ENCODE measurements at regions not wholly inside any gene's neighbourhood (a gene's known extent, or its start where the extent isn't known, plus 50 kb on each side); places are given as distances from the start of the nearest gene placed in this dataset.

DNA sequence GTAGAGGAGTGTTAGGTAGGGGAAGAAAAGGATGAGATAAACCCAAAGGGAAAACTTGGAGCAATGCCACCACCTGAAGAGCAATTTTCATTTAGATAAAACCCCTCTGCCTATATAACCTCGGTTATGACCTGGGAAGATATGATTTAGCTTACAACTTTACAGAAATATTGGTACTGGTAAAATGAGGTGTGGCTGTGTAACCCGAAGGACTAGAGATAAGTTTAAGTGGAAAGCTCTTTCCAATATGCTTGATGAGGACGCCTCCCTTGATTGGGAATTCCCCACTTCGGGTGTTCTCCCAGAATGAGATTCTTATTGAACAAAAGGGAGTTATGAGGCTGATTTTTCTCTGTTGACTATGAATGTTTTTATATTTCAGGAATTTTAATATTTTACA is 109.5 kb upstream of the CDK6 start:
- TF ChIP-seq, protein P1, sequence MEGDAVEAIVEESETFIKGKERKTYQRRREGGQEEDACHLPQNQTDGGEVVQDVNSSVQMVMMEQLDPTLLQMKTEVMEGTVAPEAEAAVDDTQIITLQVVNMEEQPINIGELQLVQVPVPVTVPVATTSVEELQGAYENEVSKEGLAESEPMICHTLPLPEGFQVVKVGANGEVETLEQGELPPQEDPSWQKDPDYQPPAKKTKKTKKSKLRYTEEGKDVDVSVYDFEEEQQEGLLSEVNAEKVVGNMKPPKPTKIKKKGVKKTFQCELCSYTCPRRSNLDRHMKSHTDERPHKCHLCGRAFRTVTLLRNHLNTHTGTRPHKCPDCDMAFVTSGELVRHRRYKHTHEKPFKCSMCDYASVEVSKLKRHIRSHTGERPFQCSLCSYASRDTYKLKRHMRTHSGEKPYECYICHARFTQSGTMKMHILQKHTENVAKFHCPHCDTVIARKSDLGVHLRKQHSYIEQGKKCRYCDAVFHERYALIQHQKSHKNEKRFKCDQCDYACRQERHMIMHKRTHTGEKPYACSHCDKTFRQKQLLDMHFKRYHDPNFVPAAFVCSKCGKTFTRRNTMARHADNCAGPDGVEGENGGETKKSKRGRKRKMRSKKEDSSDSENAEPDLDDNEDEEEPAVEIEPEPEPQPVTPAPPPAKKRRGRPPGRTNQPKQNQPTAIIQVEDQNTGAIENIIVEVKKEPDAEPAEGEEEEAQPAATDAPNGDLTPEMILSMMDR (conservative IDR thresholded peaks at IDR 0.05): no peak
- no peak for TF ChIP-seq ZFX (IDR thresholded peaks at IDR 0.05)
